Motor neuron (in vitro differentiated cells): ENCODE measurements at regions not wholly inside any gene's neighbourhood (a gene's known extent, or its start where the extent isn't known, plus 50 kb on each side); places are given as distances from the start of the nearest gene placed in this dataset.
A peak's percentile ranks its signal among the peaks of the same experiment; 100 is the strongest.

Source experiments
- ATAC-seq, 8 experiments: fragments of 200-7000 bp; cut with Tn5 transposase; replicated peaks in 6 of 8; 2 replicates each; pipeline ENCODE4 v1.8.0; 2021; ENCODE audit warnings: mild to moderate bottlenecking in 8 of 8, moderate library complexity in 8 of 8
- H3K27ac ChIP-seq, 2 donors: fragments of 250-450 bp; sonication (Bioruptor Pico); 2 replicates each; pipeline ENCODE4 v1.9.0; 2021; ENCODE audit warnings: antibody characterized with exemption in 2 of 2, mild to moderate bottlenecking in 2 of 2, moderate library complexity in 1 of 2
- H3K4me1 ChIP-seq, 2 donors: fragments of 250-450 bp; sonication (Bioruptor Pico); replicated peaks in 1 of 2; 2 replicates each; pipeline ENCODE4 v1.6.1; 2021; ENCODE audit warnings: antibody characterized with exemption in 2 of 2, mild to moderate bottlenecking in 2 of 2, moderate library complexity in 1 of 2
- H3K4me3 ChIP-seq, 5 donors: fragments of 250-450 bp; sonication (Bioruptor Pico); 2 replicates each; pipeline ENCODE4 v1.9.0; 2021; ENCODE audit warnings: antibody characterized with exemption in 5 of 5, mild to moderate bottlenecking in 5 of 5, moderate library complexity in 4 of 5
- WGBS, 10 experiments: fragments of 450-650 bp; shearing (Covaris generic); methylation state at CpG; one replicate each; pipeline ENCODE4 v1.0.0; 2022; 5-methylcytosine and 5-hydroxymethylcytosine counted together
- in situ Hi-C, 9 experiments: fragments of 400-800 bp; cut with MboI; loops; one replicate each; pipeline ENCODE4 v1.15.0; 2021; ENCODE audit warnings: low sequenced_read_pairs in 9 of 9, low pct_unique_long_range_greater_than_20kb in 2 of 9; ENCODE audit not compliant: unreplicated experiment in 9 of 9

DNA sequence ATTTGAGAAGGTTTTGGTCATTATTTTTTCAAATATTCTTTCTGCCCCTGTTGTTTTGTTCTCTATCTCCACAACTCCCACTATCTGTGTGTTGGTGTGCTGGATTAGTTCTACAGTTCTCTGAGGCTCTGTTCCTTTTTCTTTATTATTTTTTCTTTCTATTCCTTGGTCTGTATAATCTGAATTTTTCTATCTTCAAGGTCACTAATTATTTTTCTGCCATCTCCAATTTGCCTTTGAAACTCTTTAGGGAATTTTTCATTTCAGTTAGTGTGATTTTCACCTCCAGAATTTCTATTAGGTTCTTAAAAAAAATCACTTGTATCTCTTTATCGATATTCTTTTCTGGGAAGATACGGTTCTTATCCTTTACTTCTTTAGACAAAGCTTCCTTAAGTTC, 82.1 kb upstream of the GGTLC1 start:
- Histone ChIP-seq H3K4me3 (no peak overlapping the region), H3K27ac (no peak overlapping the region), H3K4me1 (no peaks in the 10 kb centered on the region)
- in situ Hi-C loops: no loop called here
- WGBS, 10 experiments: 25 to 100% (median 79%) methylated on average over 1 to 2 of the region's 2 CpGs
- ATAC-seq: no peak

- 0 to 100% (median 59%) methylated on average over 1 to 6 of the region's 6 CpGs for WGBS, 10 experiments
- Histone ChIP-seq H3K27ac (no peak overlapping the region), H3K4me1 (no peaks in the 10 kb centered on the region), H3K4me3 (no peak overlapping the region)
- in situ Hi-C loops: no loop called here
- no peak for ATAC-seq
These were observed 77.6 kb upstream of the GGTLC1 start for GRCh38 chr20:24066076-24066700.

DNA sequence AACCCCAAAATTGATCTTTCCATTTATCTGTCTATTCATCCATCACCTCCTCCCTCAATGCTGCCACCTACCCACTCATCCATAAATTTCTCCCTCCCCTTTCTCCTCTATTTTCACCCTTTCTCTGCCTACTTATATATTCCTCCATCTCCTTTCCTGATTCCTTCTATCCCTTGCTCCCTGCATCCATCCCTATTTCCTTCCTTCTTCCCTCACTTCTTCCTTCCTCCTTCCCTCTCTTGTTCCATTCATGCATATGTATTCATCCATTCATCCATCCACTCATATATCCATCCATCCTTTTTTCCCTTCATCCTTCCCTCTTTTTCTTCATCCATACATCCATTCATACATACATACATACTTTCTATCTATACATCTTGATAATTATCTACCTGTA, 76.3 kb upstream of the GGTLC1 start:
- Histone ChIP-seq H3K27ac (no peak overlapping the region), H3K4me1 (no peaks in the 10 kb centered on the region), H3K4me3 (no peak overlapping the region)
- in situ Hi-C loops: no loop called here
- ATAC-seq: no peak

DNA sequence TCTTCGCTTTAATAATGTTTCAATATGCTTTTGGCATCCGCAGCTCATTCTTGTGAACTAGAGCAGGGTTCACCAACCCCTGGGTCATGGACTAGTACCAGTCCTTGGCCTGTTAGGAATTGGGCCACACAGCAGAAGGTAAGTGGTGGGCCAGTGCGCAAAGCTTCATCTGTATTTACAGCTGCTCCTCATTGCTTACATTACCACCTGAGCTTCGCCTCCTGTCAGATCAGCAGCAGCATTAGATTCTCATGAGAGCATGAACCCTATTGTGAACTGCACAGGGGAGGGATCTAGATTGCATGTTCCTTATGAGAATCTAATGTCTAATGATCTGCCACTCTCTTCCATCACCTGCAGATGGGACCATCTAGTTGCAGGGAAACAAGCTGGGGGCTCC, 75.5 kb upstream of the GGTLC1 start:
- 25 to 100% (median 69%) methylated on average over 1 to 3 of the region's 4 CpGs; no CpG with 5 or more reads in 2 of the 10 experiments for WGBS, 10 experiments
- no peak overlapping the region for H3K4me3 ChIP-seq

GRCh38 chr20:24063100-24063499, 74.5 kb upstream of the GGTLC1 start:
- in situ Hi-C loops: no loop called here
- no peak for ATAC-seq
- 0 to 92% (median 70%) methylated on average over 1 to 3 of the region's 5 CpGs; no CpG with 5 or more reads in 3 of the 10 experiments for WGBS, 10 experiments
- no peak overlapping the region for H3K27ac ChIP-seq
- H3K4me3 ChIP-seq: no peak overlapping the region
- H3K4me1 ChIP-seq: no peaks in the 10 kb centered on the region

More for the DNA sequence above, 75.5 kb upstream of the GGTLC1 start:
- Histone ChIP-seq H3K27ac (no peak overlapping the region), H3K4me1 (no peaks in the 10 kb centered on the region)
- no peak for ATAC-seq
- in situ Hi-C loops: no loop called here

DNA sequence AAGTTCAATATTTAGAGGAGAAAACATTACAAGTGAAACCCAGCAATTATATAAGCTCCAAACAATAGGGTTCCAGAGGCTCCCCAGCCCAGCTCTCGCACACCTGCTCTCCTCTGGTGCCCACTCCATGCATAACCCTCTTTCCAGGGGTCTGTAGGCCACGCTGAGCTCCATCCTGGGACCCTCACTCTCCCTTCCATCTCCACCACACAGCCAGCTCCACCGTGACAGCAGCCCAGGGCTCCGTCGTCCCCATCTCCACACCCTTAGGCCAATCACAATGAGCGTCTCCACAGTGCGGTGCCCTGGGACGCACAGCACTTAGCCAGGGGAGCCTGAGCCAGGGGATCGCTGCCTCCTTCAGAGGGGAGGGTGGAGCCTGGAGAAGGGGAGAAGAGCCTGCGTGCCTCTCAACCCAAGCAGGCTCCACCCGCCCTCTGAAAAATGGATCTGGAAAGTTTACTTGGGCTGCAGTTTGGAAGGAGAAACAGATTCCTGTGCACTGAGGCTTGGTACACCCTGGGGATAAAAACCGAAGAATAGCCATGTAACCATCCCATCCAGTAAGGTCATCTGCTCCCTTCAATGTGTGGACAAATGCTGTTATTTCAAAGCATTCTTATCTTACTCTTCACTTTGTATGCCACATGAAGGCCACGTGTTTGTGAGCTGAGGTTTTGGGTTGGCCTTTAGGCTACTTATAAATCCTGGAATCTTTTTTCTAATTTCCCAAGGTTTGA, 72.4 kb upstream of the GGTLC1 start:
- Histone ChIP-seq H3K27ac (no peak overlapping the region), H3K4me1 (no peaks in the 10 kb centered on the region), H3K4me3 (no peak overlapping the region)
- in situ Hi-C loops: no loop called here
- 3 to 80% (median 53%) methylated on average over 1 to 5 of the region's 13 CpGs; no CpG with 5 or more reads in 2 of the 10 experiments for WGBS, 10 experiments
- peak in 3 of 8 experiments; percentile 38 to 85 (median 65) for ATAC-seq

GRCh38 chr20:24059174-24059573, 70.6 kb upstream of the GGTLC1 start:
- Histone ChIP-seq H3K4me3 (no peak overlapping the region), H3K4me1 (no peaks in the 10 kb centered on the region), H3K27ac (no peak overlapping the region)
- 29 to 94% (median 82%) methylated on average over 1 to 5 of the region's 5 CpGs; no CpG with 5 or more reads in 4 of the 10 experiments for WGBS, 10 experiments
- ATAC-seq: no peak
- in situ Hi-C loops: no loop called here

- in situ Hi-C loops: no loop called here
- peak in 2 of 8 experiments; percentile 45 to 67 for ATAC-seq
- no peak overlapping the region for H3K27ac ChIP-seq
- WGBS, 10 experiments: 18 to 88% (median 60%) methylated on average over 1 of the region's 1 CpG; no CpG with 5 or more reads in 5 of the 10 experiments
- no peaks in the 10 kb centered on the region for H3K4me1 ChIP-seq
- H3K4me3 ChIP-seq: no peak overlapping the region
These were observed 67.9 kb upstream of the GGTLC1 start for GRCh38 chr20:24056491-24056890.

GRCh38 chr20:24052599-24053275, 64.2 kb upstream of the GGTLC1 start:
- ATAC-seq: no peak
- in situ Hi-C loops: no loop called here
- Histone ChIP-seq H3K27ac (no peak overlapping the region), H3K4me3 (no peak overlapping the region), H3K4me1 (no peaks in the 10 kb centered on the region)
- WGBS, 10 experiments: 67 to 100% (median 94%) methylated on average over 2 to 10 of the region's 23 CpGs; no CpG with 5 or more reads in 4 of the 10 experiments

GRCh38 chr20:24051160-24051559, 62.6 kb upstream of the GGTLC1 start:
- Histone ChIP-seq H3K27ac (no peak overlapping the region), H3K4me3 (no peak overlapping the region), H3K4me1 (no peaks in the 10 kb centered on the region)
- peak in 2 of 8 experiments; percentile 10 to 57 for ATAC-seq
- WGBS, 10 experiments: 0 to 100% (median 55%) methylated on average over 1 to 2 of the region's 2 CpGs; no CpG with 5 or more reads in 1 of the 10 experiments
- in situ Hi-C loops: no loop called here

GRCh38 chr20:24050119-24050518, 61.5 kb upstream of the GGTLC1 start:
- no peak overlapping the region for H3K4me3 ChIP-seq
- H3K4me1 ChIP-seq: no peaks in the 10 kb centered on the region
- 0 to 100% methylated on average over 1 to 2 of the region's 3 CpGs; no CpG with 5 or more reads in 8 of the 10 experiments for WGBS, 10 experiments
- no peak for ATAC-seq
- H3K27ac ChIP-seq: no peak overlapping the region
- in situ Hi-C loops: no loop called here

- no peak for ATAC-seq
- H3K4me3 ChIP-seq: no peak overlapping the region
- no peaks in the 10 kb centered on the region for H3K4me1 ChIP-seq
- H3K27ac ChIP-seq: no peak overlapping the region
- in situ Hi-C loops: loop anchor here in 1 of 9 experiments (25.0 kb wide), 1 partner anchor 88 kb away; no protein-coding TSS in a partner anchor
- WGBS, 10 experiments: 24 to 100% (median 76%) methylated on average over 1 to 2 of the region's 2 CpGs; no CpG with 5 or more reads in 2 of the 10 experiments
These were observed 60.5 kb upstream of the GGTLC1 start for GRCh38 chr20:24049081-24049480.

DNA sequence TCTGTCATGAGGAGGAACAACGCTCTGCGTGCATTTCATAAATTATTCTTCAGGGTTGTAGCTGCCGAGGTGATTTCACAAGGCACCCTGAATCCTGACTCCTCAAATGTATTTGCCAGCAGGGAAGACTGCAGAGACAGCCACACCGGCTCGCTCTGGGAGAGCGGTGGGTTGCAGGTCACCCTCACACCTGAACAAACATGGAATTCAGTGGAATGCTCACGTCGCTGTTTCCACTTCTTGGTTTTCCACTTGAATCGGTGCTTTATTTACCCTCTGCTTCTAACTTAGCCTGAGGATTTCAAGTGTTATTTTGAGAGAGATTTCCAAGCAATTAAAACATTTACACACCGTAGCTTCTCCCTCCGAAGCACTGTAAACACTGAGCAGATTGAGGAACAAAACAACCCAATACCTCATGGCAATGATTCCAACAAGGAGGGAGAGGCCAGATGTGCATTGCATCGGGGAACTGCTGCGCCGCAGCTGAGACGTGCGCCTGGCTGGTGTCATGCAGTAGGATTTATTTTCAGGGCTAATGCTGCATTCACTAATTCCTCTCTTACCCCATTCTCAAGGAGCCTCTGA, 59.5 kb upstream of the GGTLC1 start:
- Histone ChIP-seq H3K27ac (no peak overlapping the region), H3K4me3 (no peak overlapping the region), H3K4me1 (peaks cover 0 to 3% of the 10 kb centered on the region in 2 donors)
- ATAC-seq: peak in 1 of 8 experiments; percentile 70
- in situ Hi-C loops: loop anchor here in 1 of 9 experiments (25.0 kb wide), 1 partner anchor 89 kb away; no protein-coding TSS in a partner anchor
- WGBS, 10 experiments: 31 to 93% (median 63%) methylated on average over 3 to 13 of the region's 16 CpGs; no CpG with 5 or more reads in 2 of the 10 experiments
